Bronchial epithelial cell (primary cell): ENCODE measurements at regions not wholly inside any gene's neighbourhood (a gene's known extent, or its start where the extent isn't known, plus 50 kb on each side); places are given as distances from the start of the nearest gene placed in this dataset.
"Not testable (repeated sequence)": the region's sequence is repeated elsewhere in the genome, so short reads cannot be mapped to it uniquely, and the experiment has no call there.

ENCODE experiments used
- DNase-seq: peaks from one replicate; pipeline ENCODE4 v3.0.0-alpha.2; 2010; ENCODE audit warnings: low read depth
- FAIRE-seq: peaks from 2 replicates; lab custom pipeline; 2011; peaks lifted over from hg19 to GRCh38; lab: Jason Lieb, UNC
- H3K27me3 ChIP-seq: 2 replicates; pipeline ENCODE4 v1.5.1; 2011; ENCODE audit warnings: low read length; ENCODE audit not compliant: control insufficient read depth, insufficient read depth
- H3K36me3 ChIP-seq: 2 replicates; pipeline ENCODE4 v1.5.1; 2011; ENCODE audit warnings: low read length; ENCODE audit not compliant: control insufficient read depth, insufficient read depth
- H3K4me3 ChIP-seq: 2 replicates; pipeline ENCODE4 v1.5.1; 2011; ENCODE audit warnings: mild to moderate bottlenecking, low read depth, low read length, control low read depth
- CTCF ChIP-seq: IDR thresholded peaks from 2 replicates; pipeline ENCODE4 v1.5.1; 2011; ENCODE audit warnings: mild to moderate bottlenecking, moderate library complexity, low read length, control low read depth, inconsistent platforms; ENCODE audit not compliant: insufficient read depth, severe bottlenecking

DNA sequence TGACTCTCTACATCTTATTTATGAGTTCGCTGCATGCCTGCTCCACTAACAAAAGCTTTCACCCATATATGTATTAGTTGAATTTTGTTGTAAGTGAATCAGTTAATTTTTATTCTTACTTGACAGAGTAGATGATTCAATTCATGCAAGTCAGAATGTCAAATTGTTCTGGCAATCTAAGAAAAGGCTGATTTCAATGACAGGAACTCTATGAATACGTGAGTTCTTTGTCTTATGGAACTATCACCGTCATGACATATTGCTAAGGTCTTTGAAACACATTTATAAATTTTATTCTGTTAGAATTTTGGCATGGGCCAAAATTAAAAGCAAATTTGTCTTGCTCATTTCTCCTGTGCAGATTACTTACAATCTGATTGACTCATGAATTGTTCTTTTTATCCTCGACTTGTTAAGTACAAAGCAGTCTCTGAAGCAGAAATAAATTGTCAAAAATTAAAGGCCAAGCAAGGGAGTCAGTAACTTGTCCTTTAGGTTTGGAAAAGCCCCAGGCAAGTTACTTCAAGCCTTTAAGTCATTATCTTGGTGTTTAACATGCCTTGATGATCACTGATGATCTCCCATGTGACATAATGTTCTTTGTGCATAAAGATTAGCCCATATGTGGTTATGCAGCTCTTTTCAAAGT lies 89.0 kb upstream of the GC start:
- no peak for TF ChIP-seq CTCF
- FAIRE-seq (no peak), DNase-seq (no peak)
- Histone ChIP-seq H3K27me3 (no peaks in the 10 kb centered on the region), H3K36me3 (no peaks in the 10 kb centered on the region), H3K4me3 (no peak overlapping the region)

- Histone ChIP-seq H3K27me3 (no peaks in the 10 kb centered on the region), H3K4me3 (no peak overlapping the region), H3K36me3 (no peaks in the 10 kb centered on the region)
- no peak for TF ChIP-seq CTCF
- FAIRE-seq = no peak
- DNase-seq = no peak
These were observed 94.5 kb upstream of the GC start for GRCh38 chr4:71878376-71878775.

DNA sequence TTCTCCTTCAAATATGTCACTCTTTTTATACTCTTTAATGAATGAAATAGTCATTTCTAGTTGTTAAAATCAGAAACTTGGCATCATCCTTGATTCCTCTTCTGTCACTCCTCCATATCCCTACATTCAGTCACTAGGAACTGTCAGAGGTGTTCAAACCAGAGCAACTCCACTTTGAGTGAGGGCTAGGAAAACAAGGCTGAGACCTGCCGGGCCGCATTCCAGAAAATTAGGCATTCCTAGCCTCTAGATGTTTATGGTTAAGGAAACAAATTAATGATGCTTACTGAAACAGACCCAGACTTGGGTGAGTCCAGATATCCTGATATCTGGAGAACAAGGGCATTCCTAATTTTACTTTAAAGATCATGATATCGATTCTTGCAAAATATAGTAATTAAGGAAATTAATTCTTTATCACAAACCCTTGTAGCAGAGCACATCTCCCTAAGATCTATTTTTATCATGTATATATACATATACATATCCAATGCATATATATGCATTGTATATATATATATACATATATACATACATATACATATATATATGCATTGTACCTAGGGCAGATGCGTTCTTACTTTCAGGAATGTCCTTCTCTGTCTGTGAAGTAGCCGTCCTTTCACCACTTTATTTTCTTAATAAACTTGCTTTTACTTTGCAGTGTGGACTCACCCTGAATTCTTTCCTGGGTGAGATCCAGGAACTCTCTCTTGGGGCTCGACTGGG lies 98.4 kb upstream of the GC start:
- no peaks in the 10 kb centered on the region for H3K27me3 ChIP-seq
- H3K4me3 ChIP-seq = no peak overlapping the region
- no peak for FAIRE-seq
- DNase-seq = no peak
- no peaks in the 10 kb centered on the region for H3K36me3 ChIP-seq
- no peak for TF ChIP-seq CTCF

DNA sequence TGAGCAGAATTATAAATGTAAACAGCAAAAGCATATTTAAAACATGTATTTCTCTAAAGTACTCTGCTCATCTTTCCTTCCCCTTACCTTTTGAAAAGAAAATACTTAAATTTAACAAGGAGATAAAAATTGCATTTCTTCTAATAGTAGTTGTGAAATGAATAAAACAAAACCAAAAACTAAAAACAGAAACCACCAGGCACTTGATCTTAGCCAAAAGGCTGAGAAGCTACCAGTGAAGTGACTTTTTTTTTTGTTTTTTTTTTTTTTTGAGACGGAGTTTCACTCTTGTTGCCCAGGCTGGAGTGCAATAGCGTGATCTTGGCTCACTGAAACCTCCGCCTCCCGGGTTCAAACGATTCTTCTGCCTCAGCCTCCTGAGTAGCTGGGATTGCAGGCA lies 116.5 kb upstream of the GC start:
- H3K27me3 ChIP-seq, DNase-seq, H3K4me3 ChIP-seq, H3K36me3 ChIP-seq, FAIRE-seq: not testable (repeated sequence)

GRCh38 chr4:71905594-71905993 lies 121.7 kb upstream of the GC start:
- not testable (repeated sequence) for FAIRE-seq, H3K36me3 ChIP-seq, DNase-seq, H3K4me3 ChIP-seq, H3K27me3 ChIP-seq

- Histone ChIP-seq H3K27me3 (no peaks in the 10 kb centered on the region), H3K4me3 (no peak overlapping the region), H3K36me3 (no peaks in the 10 kb centered on the region)
- FAIRE-seq (no peak), DNase-seq (no peak)
- no peak for TF ChIP-seq CTCF
These were observed 122.2 kb upstream of the GC start for GRCh38 chr4:71906096-71906495.
